A549 (cell line): ENCODE measurements at regions not wholly inside any gene's neighbourhood (a gene's known extent, or its start where the extent isn't known, plus 50 kb on each side); places are given as distances from the start of the nearest gene placed in this dataset.

Experiments
- ATAC-seq, 2 experiments: fragments of 200-7000 bp in 1 of 2; fragments of >200 bp in 1 of 2; cut with Nextera tagmentation in 1 of 2; cut with Tn5 transposase in 1 of 2; 3 replicates each; pipeline versions ENCODE4 v1.8.0 to v1.9.1; 2018 to 2020; ENCODE audit warnings: mild to moderate bottlenecking in 1 of 2, moderate library complexity in 1 of 2
- CTCF ChIA-PET: fragments of 300-600 bp; sonication (Branson Sonifier 250); formaldehyde crosslinking; extraction: SDS; loops from one replicate; lab custom pipeline; 2021; ENCODE audit warnings: antibody characterized with exemption, inconsistent platforms; lab: Yijun Ruan, JAX
- POLR2A ChIA-PET: fragments of 350-600 bp; formaldehyde crosslinking; extraction: SDS; loops from one replicate; lab custom pipeline; 2021; ENCODE audit warnings: antibody characterized with exemption, inconsistent platforms; lab: Yijun Ruan, JAX
- DNase-seq, 2 experiments: peaks; one replicate each; pipeline versions ENCODE4 v3.0.0 to v3.0.0-alpha.2; 2011 to 2016; ENCODE audit warnings: low read depth in 1 of 2, low spot score in 1 of 2
- FAIRE-seq: peaks from 2 replicates; lab custom pipeline; 2011; peaks lifted over from hg19 to GRCh38; lab: Jason Lieb, UNC
- H3K27ac ChIP-seq, 2 experiments: fragments of >200 bp; sonication (Bioruptor Twin); formaldehyde crosslinking; 3 replicates each; pipeline ENCODE4 v1.5.1; 2016 to 2017
- H3K4me1 ChIP-seq: fragments of >200 bp; sonication (Bioruptor Twin); formaldehyde crosslinking; 3 replicates; pipeline ENCODE4 v1.6.1; 2016
- H3K4me2 ChIP-seq: fragments of >200 bp; sonication (Bioruptor Twin); formaldehyde crosslinking; 3 replicates; pipeline ENCODE4 v1.6.1; 2016
- H3K4me3 ChIP-seq: fragments of >200 bp; sonication (Bioruptor Twin); formaldehyde crosslinking; 3 replicates; pipeline ENCODE4 v1.5.1; 2016
- H3K9me3 ChIP-seq: fragments of >200 bp; sonication (Bioruptor Twin); formaldehyde crosslinking; 3 replicates; pipeline ENCODE4 v1.6.1; 2016
- BCL3 ChIP-seq: fragments of >200 bp; sonication (Bioruptor Twin); formaldehyde crosslinking; IDR thresholded peaks from 3 replicates; pipeline ENCODE4 v1.6.1; 2016
- CTCF ChIP-seq: fragments of >200 bp; sonication (Bioruptor Twin); formaldehyde crosslinking; IDR thresholded peaks from 3 replicates; pipeline ENCODE4 v1.5.1; 2016
- ESRRA ChIP-seq: fragments of 150-350 bp; IDR thresholded peaks from 2 replicates; pipeline ENCODE4 v1.6.1; 2014; ENCODE audit warnings: mild to moderate bottlenecking, low read length, borderline replicate concordance
- FOSB ChIP-seq: fragments of 250-450 bp; sonication (Bioruptor Pico); IDR thresholded peaks from 2 replicates; pipeline ENCODE4 v1.5.0; 2020; ENCODE audit warnings: mild to moderate bottlenecking, moderate library complexity
- FOSL2 ChIP-seq, 2 experiments: fragments of 450-650 bp in 1 of 2; fragments of >200 bp in 1 of 2; sonication (Bioruptor Twin) in 1 of 2; formaldehyde crosslinking; IDR thresholded peaks; 2 replicates each; pipeline versions ENCODE4 v1.5.0 to v1.6.1; 2016 to 2020; ENCODE audit warnings: mild to moderate bottlenecking in 1 of 2, moderate library complexity in 1 of 2
- HES2 ChIP-seq: fragments of >200 bp; sonication (Bioruptor Twin); formaldehyde crosslinking; IDR thresholded peaks from 2 replicates; pipeline ENCODE4 v1.6.1; 2016
- HOXA7 ChIP-seq: fragments of 250-450 bp; sonication (Bioruptor Pico); IDR thresholded peaks from 2 replicates; pipeline ENCODE4 v1.5.0; 2020; ENCODE audit warnings: mild to moderate bottlenecking, moderate library complexity
- HOXB13 ChIP-seq: fragments of 250-450 bp; sonication (Bioruptor Pico); IDR thresholded peaks from 2 replicates; pipeline ENCODE4 v1.5.0; 2020; ENCODE audit warnings: low read depth, mild to moderate bottlenecking, moderate library complexity
- KDM1A ChIP-seq: fragments of 200-600 bp; sonication (generic); IDR thresholded peaks from 2 replicates; pipeline ENCODE4 v1.6.1; 2016; ENCODE audit warnings: low read depth, mild to moderate bottlenecking
- KDM5A ChIP-seq: fragments of 200-600 bp; sonication (generic); IDR thresholded peaks from 2 replicates; pipeline ENCODE4 v1.6.1; 2016; ENCODE audit warnings: antibody characterized with exemption, mild to moderate bottlenecking
- MAX ChIP-seq: IDR thresholded peaks from 2 replicates; pipeline ENCODE4 v1.6.1; 2012
- NFE2L2 ChIP-seq: fragments of 150-350 bp; conservative IDR thresholded peaks from 2 replicates; pipeline ENCODE4 v1.6.1; 2014; ENCODE audit warnings: low read length
- POLR2AphosphoS2 ChIP-seq: conservative IDR thresholded peaks from 2 replicates; pipeline ENCODE4 v1.6.1; 2012; ENCODE audit warnings: low read length, improper control_type of control experiment, inconsistent platforms
- RAD21 ChIP-seq, 2 experiments: fragments of >200 bp in 1 of 2; sonication (Bioruptor Twin) in 1 of 2; formaldehyde crosslinking in 1 of 2; IDR thresholded peaks in 1 of 2; conservative IDR thresholded peaks in 1 of 2; 2 replicates in 1 of 2; 3 replicates in 1 of 2; pipeline ENCODE4 v1.6.1; 2012 to 2018; ENCODE audit warnings: inconsistent platforms in 1 of 2
- REST ChIP-seq: fragments of 200-600 bp; sonication (generic); IDR thresholded peaks from 2 replicates; pipeline ENCODE4 v1.6.1; 2016; ENCODE audit warnings: antibody characterized with exemption, mild to moderate bottlenecking, moderate library complexity
- RFX5 ChIP-seq: fragments of 450-650 bp; IDR thresholded peaks from 2 replicates; pipeline ENCODE4 v1.7.1; 2014; ENCODE audit warnings: antibody characterized with exemption, mild to moderate bottlenecking, moderate library complexity
- RNF2 ChIP-seq: fragments of 200-600 bp; sonication (generic); IDR thresholded peaks from 2 replicates; pipeline ENCODE4 v1.6.1; 2016; ENCODE audit warnings: low read depth, mild to moderate bottlenecking, antibody characterized with exemption, moderate library complexity, borderline replicate concordance
- TFCP2L1 ChIP-seq: fragments of 250-450 bp; sonication (Bioruptor Pico); IDR thresholded peaks from 2 replicates; pipeline ENCODE4 v1.5.0; 2021; ENCODE audit warnings: mild to moderate bottlenecking
- USF2 ChIP-seq: fragments of 450-650 bp; IDR thresholded peaks from 2 replicates; pipeline ENCODE4 v1.6.1; 2014; ENCODE audit warnings: antibody characterized with exemption
- ZFP36 ChIP-seq: fragments of 450-650 bp; IDR thresholded peaks from 2 replicates; pipeline ENCODE4 v1.6.1; 2014; ENCODE audit warnings: borderline replicate concordance; ENCODE audit not compliant: partially characterized antibody
- WGBS: methylation state at CpG from one replicate; pipeline ENCODE4 v1.1.6; 2017; ENCODE audit errors: missing lambda C conversion rate; 5-methylcytosine and 5-hydroxymethylcytosine counted together

- Histone ChIP-seq H3K27ac (no peak overlapping the region), H3K4me2 (no peak overlapping the region), H3K4me1 (no peaks in the 10 kb centered on the region), H3K9me3 (no peaks in the 10 kb centered on the region), H3K4me3 (no peak overlapping the region)
- ATAC-seq (no peak), DNase-seq (no peak), FAIRE-seq (no peak)
- TF ChIP-seq REST (no peak), FOSL2 (IDR thresholded peaks at IDR 0.05) (no peak), FOSL2 (CRISPR knock-in tag; IDR thresholded peaks at IDR 0.05) (no peak), KDM5A (no peak), RAD21 (conservative IDR thresholded peaks at IDR 0.05 in 1 of 2, IDR thresholded peaks at IDR 0.05 in 1 of 2) (no peak), ESRRA (no peak), HOXB13 (no peak)
- CTCF ChIA-PET, result no interaction called here
- 91% methylated on average over 7 of the region's 10 CpGs for WGBS
- POLR2A ChIA-PET, result no interaction called here
Measured at GRCh38 chr13:109370496-109370895, 415.9 kb downstream of the IRS2 start.

- no peak overlapping the region for H3K27ac ChIP-seq
- H3K9me3 ChIP-seq, result no peaks in the 10 kb centered on the region
- WGBS, result 85% methylated on average over 14 of the region's 14 CpGs
- CTCF ChIA-PET, result interaction anchor here (1.3 kb wide), 1 partner anchor 16 kb away, joined by 3 read pairs; no protein-coding TSS in a partner anchor
- no peak overlapping the region for H3K4me2 ChIP-seq
- H3K4me1 ChIP-seq, result no peaks in the 10 kb centered on the region
- no peak overlapping the region for H3K4me3 ChIP-seq
- POLR2A ChIA-PET, result no interaction called here
- ATAC-seq (no peak), DNase-seq (no peak), FAIRE-seq (no peak)
- TF ChIP-seq NFE2L2 (no peak), HOXB13 (no peak), TFCP2L1 (no peak), BCL3 (no peak), CTCF (no peak), RNF2 (no peak), FOSB (CRISPR knock-in tag) (no peak), ZFP36 (no peak), RFX5 (no peak), KDM1A (no peak), HES2 (no peak), FOSL2 (IDR thresholded peaks at IDR 0.05) (no peak), FOSL2 (CRISPR knock-in tag; IDR thresholded peaks at IDR 0.05) (no peak), POLR2AphosphoS2 (no peak), HOXA7 (no peak), USF2 (no peak), MAX (no peak)
Measured at GRCh38 chr13:109369353-109370052, 416.9 kb downstream of the IRS2 start.
